Adipocyte (in vitro differentiated cells): ENCODE measurements at regions not wholly inside any gene's neighbourhood (a gene's known extent, or its start where the extent isn't known, plus 50 kb on each side); places are given as distances from the start of the nearest gene placed in this dataset.

Source experiments
- DNase-seq: peaks from one replicate; pipeline ENCODE4 v3.0.0-alpha.2; 2015; ENCODE audit warnings: low read depth
- H3K27me3 ChIP-seq: replicated peaks from 2 replicates; pipeline ENCODE4 v1.7.0; 2013; ENCODE audit warnings: mild to moderate bottlenecking, low read length, moderate library complexity; ENCODE audit not compliant: control insufficient read depth, insufficient read depth
- H3K36me3 ChIP-seq: 2 replicates; pipeline ENCODE4 v1.7.0; 2013; ENCODE audit warnings: low read length, mild to moderate bottlenecking, moderate library complexity; ENCODE audit not compliant: control insufficient read depth, insufficient read depth, severe bottlenecking
- H3K4me1 ChIP-seq: 2 replicates; pipeline ENCODE4 v1.7.0; 2013; ENCODE audit warnings: mild to moderate bottlenecking, low read length, moderate library complexity; ENCODE audit not compliant: control insufficient read depth, insufficient read depth
- H3K4me3 ChIP-seq: 2 replicates; pipeline ENCODE4 v1.7.0; 2013; ENCODE audit warnings: mild to moderate bottlenecking, low read length, moderate library complexity
- H3K9ac ChIP-seq: 2 replicates; pipeline ENCODE4 v1.7.0; 2013; ENCODE audit warnings: mild to moderate bottlenecking, low read length, moderate library complexity
- H3K9me3 ChIP-seq: 2 replicates; pipeline ENCODE4 v1.7.0; 2013; ENCODE audit warnings: mild to moderate bottlenecking, low read length, moderate library complexity; ENCODE audit not compliant: control insufficient read depth

DNA sequence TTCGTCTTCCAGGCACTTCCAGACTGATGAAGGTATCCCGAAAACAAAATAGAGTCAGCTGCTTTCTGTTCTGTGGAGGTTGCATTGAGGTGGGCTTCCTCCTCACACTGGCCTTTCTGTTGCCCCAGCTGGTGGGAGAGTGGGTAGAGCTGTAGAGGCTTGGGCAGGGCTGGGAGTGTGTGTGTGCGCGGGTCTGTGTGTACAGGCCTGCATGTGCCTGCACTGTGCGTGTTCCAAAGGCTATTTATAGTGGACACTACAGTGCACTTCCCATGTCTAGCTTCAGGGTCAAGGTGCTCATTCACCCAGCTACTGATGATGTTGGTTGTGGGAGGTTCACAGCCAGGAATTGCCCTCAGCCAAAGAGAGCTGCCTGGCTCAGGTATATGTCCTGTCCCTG, 260.1 kb upstream of the HABP2 start:
- Histone ChIP-seq H3K4me3 (no peak overlapping the region), H3K9me3 (no peaks in the 10 kb centered on the region), H3K36me3 (no peaks in the 10 kb centered on the region), H3K9ac (no peak overlapping the region), H3K27me3 (peaks cover 2% of the 10 kb centered on the region), H3K4me1 (peaks cover 14% of the 10 kb centered on the region)
- no peak for DNase-seq

GRCh38 chr10:113293167-113293566, 259.7 kb upstream of the HABP2 start:
- Histone ChIP-seq H3K27me3 (peaks cover 2% of the 10 kb centered on the region), H3K4me1 (peaks cover 14% of the 10 kb centered on the region), H3K36me3 (no peaks in the 10 kb centered on the region), H3K9ac (no peak overlapping the region), H3K9me3 (no peaks in the 10 kb centered on the region), H3K4me3 (no peak overlapping the region)
- DNase-seq, result no peak

GRCh38 chr10:113294868-113295267, 258.0 kb upstream of the HABP2 start:
- Histone ChIP-seq H3K9ac (no peak overlapping the region), H3K36me3 (no peaks in the 10 kb centered on the region), H3K4me3 (no peak overlapping the region), H3K4me1 (peaks cover 14% of the 10 kb centered on the region), H3K27me3 (peaks cover 2% of the 10 kb centered on the region), H3K9me3 (no peaks in the 10 kb centered on the region)
- no peak for DNase-seq

DNA sequence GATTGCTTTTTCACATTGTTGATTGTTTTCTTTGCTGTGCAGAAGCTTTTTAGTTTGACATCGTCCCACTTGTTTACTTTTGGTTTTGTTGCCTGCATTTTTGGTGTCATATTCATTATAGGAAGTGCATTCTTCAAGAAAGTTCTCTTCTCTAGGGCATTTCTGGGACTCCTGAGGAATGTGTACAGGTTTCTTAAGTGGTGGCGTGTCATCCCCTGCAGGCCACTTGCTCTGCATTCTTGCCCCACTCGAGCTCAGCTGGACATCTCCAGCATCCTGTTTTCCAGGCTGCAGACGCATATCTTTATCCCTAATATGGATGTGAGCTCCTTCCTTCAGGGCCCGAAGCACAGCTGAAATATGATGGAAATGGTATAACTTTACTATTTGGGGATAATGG, 255.6 kb upstream of the HABP2 start:
- H3K4me3 ChIP-seq, result no peak overlapping the region
- DNase-seq, result peak; percentile 69
- no peak overlapping the region for H3K9ac ChIP-seq
- no peaks in the 10 kb centered on the region for H3K27me3 ChIP-seq
- peaks cover 5% of the 10 kb centered on the region for H3K4me1 ChIP-seq
- H3K9me3 ChIP-seq, result no peaks in the 10 kb centered on the region
- H3K36me3 ChIP-seq, result no peaks in the 10 kb centered on the region

DNA sequence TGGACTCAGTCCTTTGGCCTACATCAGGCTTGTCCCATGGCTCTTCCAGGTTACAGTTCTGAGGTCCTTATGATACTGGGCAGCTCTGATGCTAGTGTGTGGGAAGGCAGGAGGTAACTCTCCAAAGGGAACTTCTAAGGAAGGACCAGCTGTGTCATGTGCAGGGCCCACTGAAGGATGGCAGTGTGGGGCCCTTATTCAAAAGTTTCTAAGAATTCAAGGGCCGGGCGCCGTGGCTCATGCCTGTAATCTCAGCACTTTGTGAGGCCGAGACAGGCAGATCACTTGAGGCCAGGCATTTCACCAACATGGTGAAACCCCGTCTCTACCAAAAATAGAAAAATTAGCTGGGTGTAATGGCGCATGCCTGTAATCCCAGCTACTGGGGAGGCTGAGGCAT, 254.2 kb upstream of the HABP2 start:
- H3K27me3 ChIP-seq, result no peaks in the 10 kb centered on the region
- H3K36me3 ChIP-seq, result no peaks in the 10 kb centered on the region
- H3K9me3 ChIP-seq, result no peaks in the 10 kb centered on the region
- no peak overlapping the region for H3K4me3 ChIP-seq
- H3K4me1 ChIP-seq, result no peaks in the 10 kb centered on the region
- H3K9ac ChIP-seq, result no peak overlapping the region
- no peak for DNase-seq

DNA sequence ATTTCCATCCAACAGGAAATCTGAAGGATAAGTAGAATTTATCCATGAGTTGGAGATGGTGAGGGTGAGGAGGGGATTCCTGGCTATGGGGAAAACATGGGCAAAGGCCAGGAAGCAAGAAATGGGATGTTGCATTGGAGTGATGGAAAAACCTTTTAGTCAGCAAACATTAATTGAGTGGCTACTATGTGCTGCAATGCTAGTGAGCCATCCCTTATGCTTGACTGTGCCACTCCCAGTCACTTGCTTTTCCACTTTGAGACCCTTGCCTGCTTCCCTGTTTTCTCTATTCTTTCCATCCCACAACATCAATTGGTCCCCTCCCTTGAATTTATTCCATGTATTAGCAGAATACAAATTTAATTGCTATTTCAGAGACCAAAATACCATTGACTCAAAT, 252.7 kb upstream of the HABP2 start:
- Histone ChIP-seq H3K27me3 (no peaks in the 10 kb centered on the region), H3K4me3 (no peak overlapping the region), H3K9me3 (no peaks in the 10 kb centered on the region), H3K9ac (no peak overlapping the region), H3K36me3 (no peaks in the 10 kb centered on the region), H3K4me1 (no peaks in the 10 kb centered on the region)
- DNase-seq, result no peak

GRCh38 chr10:113300617-113301016, 252.2 kb upstream of the HABP2 start:
- no peaks in the 10 kb centered on the region for H3K9me3 ChIP-seq
- H3K27me3 ChIP-seq, result no peaks in the 10 kb centered on the region
- no peak overlapping the region for H3K9ac ChIP-seq
- H3K4me1 ChIP-seq, result no peaks in the 10 kb centered on the region
- no peak overlapping the region for H3K4me3 ChIP-seq
- H3K36me3 ChIP-seq, result no peaks in the 10 kb centered on the region
- DNase-seq, result no peak

GRCh38 chr10:113301342-113301984, 251.4 kb upstream of the HABP2 start:
- no peaks in the 10 kb centered on the region for H3K4me1 ChIP-seq
- no peak for DNase-seq
- no peak overlapping the region for H3K4me3 ChIP-seq
- no peaks in the 10 kb centered on the region for H3K27me3 ChIP-seq
- no peaks in the 10 kb centered on the region for H3K9me3 ChIP-seq
- no peak overlapping the region for H3K9ac ChIP-seq
- no peaks in the 10 kb centered on the region for H3K36me3 ChIP-seq

- Histone ChIP-seq H3K27me3 (no peaks in the 10 kb centered on the region), H3K36me3 (no peaks in the 10 kb centered on the region), H3K9ac (no peak overlapping the region), H3K4me1 (no peaks in the 10 kb centered on the region), H3K4me3 (no peak overlapping the region), H3K9me3 (no peaks in the 10 kb centered on the region)
- DNase-seq, result no peak
These were observed 250.8 kb upstream of the HABP2 start for GRCh38 chr10:113302062-113302461.

DNA sequence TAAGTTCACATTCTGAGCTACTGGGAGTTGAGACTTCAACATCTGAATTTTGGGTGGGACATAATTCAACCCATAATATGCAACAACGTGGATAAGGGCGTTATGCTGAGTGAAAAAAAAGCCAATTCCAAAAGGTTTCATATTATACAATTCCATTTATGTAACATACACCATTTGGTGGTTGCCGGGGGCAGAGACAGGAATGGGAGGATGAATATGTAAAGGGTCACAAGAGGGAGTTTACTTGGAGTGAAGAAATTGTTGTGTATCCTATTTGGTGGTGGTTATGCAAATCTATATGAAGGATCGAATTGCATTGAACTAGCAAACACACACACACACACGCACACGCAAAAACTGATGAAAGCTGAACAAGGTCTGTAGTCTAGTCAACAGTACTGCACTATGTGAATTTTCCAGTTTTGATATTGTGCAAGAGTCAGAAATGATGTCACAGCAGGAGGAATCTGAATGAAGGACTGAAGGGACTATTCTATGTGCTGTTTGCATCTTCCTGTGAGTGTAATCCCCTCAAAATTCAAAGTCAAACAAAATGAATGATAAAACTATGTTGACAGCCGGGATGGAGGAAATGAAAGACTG, 249.2 kb upstream of the HABP2 start:
- H3K36me3 ChIP-seq, result no peaks in the 10 kb centered on the region
- H3K4me3 ChIP-seq, result no peak overlapping the region
- H3K9me3 ChIP-seq, result no peaks in the 10 kb centered on the region
- no peaks in the 10 kb centered on the region for H3K27me3 ChIP-seq
- peak; percentile 86 for DNase-seq
- no peak overlapping the region for H3K9ac ChIP-seq
- no peaks in the 10 kb centered on the region for H3K4me1 ChIP-seq

- Histone ChIP-seq H3K4me1 (no peaks in the 10 kb centered on the region), H3K36me3 (no peaks in the 10 kb centered on the region), H3K9me3 (no peaks in the 10 kb centered on the region), H3K9ac (no peak overlapping the region), H3K27me3 (no peaks in the 10 kb centered on the region), H3K4me3 (no peak overlapping the region)
- DNase-seq, result no peak
These were observed 248.1 kb upstream of the HABP2 start for GRCh38 chr10:113304726-113305125.

DNA sequence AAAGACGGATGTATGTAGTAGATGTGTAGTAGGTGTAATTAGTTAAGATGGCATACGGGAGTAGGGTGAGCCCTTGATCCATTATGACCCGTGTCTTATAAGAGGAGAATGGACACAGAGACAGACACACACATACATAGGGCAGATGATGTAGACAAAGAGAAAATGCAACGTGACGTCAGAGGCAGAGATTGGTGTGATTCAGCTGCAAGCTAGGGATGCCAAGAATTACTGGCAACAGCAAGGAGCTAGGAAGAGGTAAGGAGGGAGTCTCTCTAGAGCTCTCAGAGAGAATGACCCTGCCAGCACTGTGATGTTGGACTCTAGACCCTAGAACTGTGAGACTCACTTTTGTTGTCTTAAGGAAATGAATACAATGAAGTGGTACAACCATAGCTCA, 247.0 kb upstream of the HABP2 start:
- no peaks in the 10 kb centered on the region for H3K9me3 ChIP-seq
- H3K4me1 ChIP-seq, result no peaks in the 10 kb centered on the region
- DNase-seq, result peak; percentile 20
- H3K27me3 ChIP-seq, result peaks cover 2% of the 10 kb centered on the region
- H3K4me3 ChIP-seq, result no peak overlapping the region
- no peak overlapping the region for H3K9ac ChIP-seq
- no peaks in the 10 kb centered on the region for H3K36me3 ChIP-seq
